ENCODE measurements at regions not wholly inside any gene's neighbourhood (a gene's known extent, or its start where the extent isn't known, plus 50 kb on each side); places are given as distances from the start of the nearest gene placed in this dataset.

GRCh38 chr20:39523405-39523804, 561.3 kb downstream of the DHX35 start:
- DNase-seq (ENCODE audit: low read depth, low spot score) (no peak), FAIRE-seq (no peak)
- Histone ChIP-seq H3K27me3 (ENCODE audit: control insufficient read depth in 2 of 2, insufficient read depth in 2 of 2, low read length in 2 of 2) (no peaks in the 10 kb centered on the region), H3K9me1 (replicated peaks; ENCODE audit: control insufficient read depth, extremely low read depth, insufficient read depth, low read length) (no peaks in the 10 kb centered on the region), H3K9ac (replicated peaks; ENCODE audit: extremely low read depth, insufficient read depth, low read length) (no peak overlapping the region), H3K4me3 (replicated peaks in 1 of 3; ENCODE audit: insufficient read depth in 1 of 3, low read depth in 1 of 3, low read length in 3 of 3) (no peak overlapping the region), H2AFZ (ENCODE audit: low read depth, low read length) (no peak overlapping the region), H3K36me3 (ENCODE audit: control insufficient read depth in 2 of 2, extremely low read depth in 1 of 2, insufficient read depth in 2 of 2, low read length in 2 of 2) (no peaks in the 10 kb centered on the region), H3K4me1 (ENCODE audit: control insufficient read depth, extremely low read depth, insufficient read depth, low read length) (no peaks in the 10 kb centered on the region), H3K27ac (ENCODE audit: insufficient read depth, low read depth, low read length) (no peak overlapping the region), H4K20me1 (replicated peaks; ENCODE audit: control insufficient read depth, extremely low read depth, insufficient read depth, low read length) (no peaks in the 10 kb centered on the region), H3K79me2 (ENCODE audit: control insufficient read depth, insufficient read depth, low read length) (no peaks in the 10 kb centered on the region), H3K9me3 (replicated peaks; ENCODE audit: control insufficient read depth, insufficient read depth, low read length) (no peaks in the 10 kb centered on the region), H3K4me2 (ENCODE audit: insufficient read depth, low read length) (no peak overlapping the region)
- dilution Hi-C loops (cut with MboI; ENCODE audit: extremely low pct_ligation_motif_present, low sequenced_read_pairs): no loop called here
- BruUV-seq (replicated peaks): no TSS peak
- TF ChIP-seq GATA2 (IDR thresholded peaks at IDR 0.05; ENCODE audit: insufficient read depth, insufficient read length, low read depth, low read length) (no peak), MYC (IDR thresholded peaks at IDR 0.05; ENCODE audit: low read depth, low read length) (no peak), FOS (IDR thresholded peaks at IDR 0.05; ENCODE audit: borderline replicate concordance, insufficient read depth, low read length) (no peak), JUN (IDR thresholded peaks at IDR 0.05; ENCODE audit: borderline replicate concordance, insufficient read depth, insufficient read length, low read depth) (no peak), EZH2 (IDR thresholded peaks at IDR 0.05; ENCODE audit: borderline replicate concordance, low read depth, low read length, severe bottlenecking) (no peak), CTCF (IDR thresholded peaks at IDR 0.05; ENCODE audit: extremely low read depth in 1 of 2, insufficient read depth in 1 of 2, low read depth in 1 of 2, low read length in 2 of 2) (no peak), POLR2A (IDR thresholded peaks at IDR 0.05; ENCODE audit: low read depth, low read length) (no peak), MAX (IDR thresholded peaks at IDR 0.05; ENCODE audit: insufficient read depth, insufficient read length) (no peak), POLR2AphosphoS5 (IDR thresholded peaks at IDR 0.05; ENCODE audit: insufficient read depth, low read depth, low read length) (no peak)
- intact Hi-C loops (cut with micrococcal nuclease): no loop called here
- CTCF ChIA-PET: no interaction called here
- POLR2A ChIA-PET: no interaction called here
